HEK293 (cell line): ENCODE measurements at regions not wholly inside any gene's neighbourhood (a gene's known extent, or its start where the extent isn't known, plus 50 kb on each side); places are given as distances from the start of the nearest gene placed in this dataset.
A peak's percentile ranks its signal among the peaks of the same experiment; 100 is the strongest.

Experiments
- CTCF ChIA-PET: fragments of 350-600 bp; formaldehyde crosslinking; extraction: SDS; loops from one replicate; lab custom pipeline; 2021; ENCODE audit warnings: antibody characterized with exemption; lab: Yijun Ruan, JAX
- POLR2A ChIA-PET: fragments of 300-600 bp; formaldehyde crosslinking; extraction: SDS; loops from one replicate; lab custom pipeline; 2020; ENCODE audit warnings: antibody characterized with exemption, inconsistent platforms; lab: Yijun Ruan, JAX
- H3K27ac ChIP-seq: fragments of 200-500 bp; sonication (Bioruptor generic); 2 replicates; pipeline ENCODE4 v1.5.1; 2014; ENCODE audit warnings: low read depth, low read length, control low read depth, inconsistent platforms; ENCODE audit errors: extremely low read depth
- H3K36me3 ChIP-seq, 2 experiments: fragments of 200-500 bp in 1 of 2; sonication (Bioruptor generic) in 1 of 2; 1 replicate in 1 of 2; 2 replicates in 1 of 2; pipeline ENCODE4 v1.5.1; 2014 to 2017; ENCODE audit warnings: inconsistent platforms in 2 of 2, low read length in 2 of 2; ENCODE audit not compliant: control insufficient read depth in 2 of 2, insufficient read depth in 1 of 2
- H3K4me1 ChIP-seq: fragments of 200-500 bp; sonication (Bioruptor generic); 2 replicates; pipeline ENCODE4 v1.5.1; 2014; ENCODE audit warnings: mild to moderate bottlenecking, low read length, inconsistent platforms; ENCODE audit not compliant: control insufficient read depth, insufficient read depth
- H3K4me3 ChIP-seq: 2 replicates; pipeline ENCODE4 v1.5.1; 2011; ENCODE audit warnings: low read depth, mild to moderate bottlenecking, control low read depth, low read length, moderate library complexity
- H3K9me3 ChIP-seq: fragments of 200-500 bp; sonication (Bioruptor generic); 2 replicates; pipeline ENCODE4 v1.5.1; 2014; ENCODE audit warnings: low read depth, low read length, inconsistent platforms; ENCODE audit not compliant: control insufficient read depth, insufficient read depth
- KLF16 ChIP-seq: fragments of 450-650 bp; formaldehyde crosslinking; IDR thresholded peaks from 2 replicates; pipeline ENCODE4 v1.5.1; 2017; ENCODE audit warnings: missing biosample characterization, missing genetic modification characterization
- SETDB1 ChIP-seq: IDR thresholded peaks from one replicate; pipeline ENCODE4 v1.6.1; 2017; ENCODE audit warnings: mild to moderate bottlenecking, low read length, moderate library complexity, mixed read lengths; ENCODE audit not compliant: insufficient read length
- TRIM28 ChIP-seq: IDR thresholded peaks from 2 replicates; pipeline ENCODE4 v1.6.1; 2011; ENCODE audit warnings: low read length, control low read depth, borderline replicate concordance
- ZBTB48 ChIP-seq: fragments of 450-650 bp; formaldehyde crosslinking; IDR thresholded peaks from 2 replicates; pipeline ENCODE4 v1.5.1; 2016; ENCODE audit warnings: missing biosample characterization, missing genetic modification characterization
- ZFP3 ChIP-seq: fragments of 450-650 bp; formaldehyde crosslinking; IDR thresholded peaks from 2 replicates; pipeline ENCODE4 v1.5.1; 2016; ENCODE audit warnings: low read depth, missing biosample characterization, missing genetic modification characterization
- ZNF114 ChIP-seq: fragments of 450-650 bp; formaldehyde crosslinking; IDR thresholded peaks from 2 replicates; pipeline ENCODE4 v1.5.0; 2017; ENCODE audit warnings: missing biosample characterization, missing genetic modification characterization
- ZNF223 ChIP-seq: fragments of 450-650 bp; formaldehyde crosslinking; IDR thresholded peaks from 2 replicates; pipeline ENCODE4 v1.5.1; 2016; ENCODE audit warnings: missing biosample characterization, missing genetic modification characterization
- ZNF302 ChIP-seq: fragments of 450-650 bp; formaldehyde crosslinking; IDR thresholded peaks from 2 replicates; pipeline ENCODE4 v1.5.1; 2016; ENCODE audit warnings: missing biosample characterization, missing genetic modification characterization, low read depth
- ZNF366 ChIP-seq: fragments of 450-650 bp; formaldehyde crosslinking; conservative IDR thresholded peaks from 2 replicates; pipeline ENCODE4 v1.5.1; 2016; ENCODE audit warnings: missing biosample characterization, missing genetic modification characterization
- ZNF514 ChIP-seq: fragments of 450-650 bp; formaldehyde crosslinking; IDR thresholded peaks from 2 replicates; pipeline ENCODE4 v1.5.1; 2016; ENCODE audit warnings: missing biosample characterization, missing genetic modification characterization
- ZNF585B ChIP-seq: fragments of 450-650 bp; formaldehyde crosslinking; IDR thresholded peaks from 2 replicates; pipeline ENCODE4 v1.5.1; 2016; ENCODE audit warnings: missing biosample characterization, missing genetic modification characterization
- ZNF610 ChIP-seq: fragments of 450-650 bp; formaldehyde crosslinking; IDR thresholded peaks from 2 replicates; pipeline ENCODE4 v1.5.1; 2016; ENCODE audit warnings: missing biosample characterization, missing genetic modification characterization, borderline replicate concordance
- ZXDB ChIP-seq: fragments of 450-650 bp; formaldehyde crosslinking; IDR thresholded peaks from 2 replicates; pipeline ENCODE4 v1.5.1; 2016; ENCODE audit warnings: missing biosample characterization, missing genetic modification characterization
- TF ChIP-seq, protein P1 (sequence below): fragments of 450-650 bp; formaldehyde crosslinking; IDR thresholded peaks from 2 replicates; pipeline ENCODE4 v1.5.1; 2016; ENCODE audit warnings: missing biosample characterization, missing genetic modification characterization
- TF ChIP-seq, protein P2 (sequence below): fragments of 450-650 bp; formaldehyde crosslinking; IDR thresholded peaks from 2 replicates; pipeline ENCODE4 v1.5.0; 2017; ENCODE audit warnings: missing biosample characterization, missing genetic modification characterization, borderline replicate concordance
- TF ChIP-seq, protein P3 (sequence below): fragments of 450-650 bp; formaldehyde crosslinking; IDR thresholded peaks from 2 replicates; pipeline ENCODE4 v1.5.1; 2016; ENCODE audit warnings: missing biosample characterization, missing genetic modification characterization
- TF ChIP-seq, protein P4 (sequence below): fragments of 450-650 bp; formaldehyde crosslinking; IDR thresholded peaks from 2 replicates; pipeline ENCODE4 v1.5.1; 2016; ENCODE audit warnings: missing biosample characterization, missing genetic modification characterization
- TF ChIP-seq, protein P5 (sequence below): fragments of 450-650 bp; formaldehyde crosslinking; IDR thresholded peaks from 2 replicates; pipeline ENCODE4 v1.5.1; 2017; ENCODE audit warnings: missing biosample characterization, missing genetic modification characterization

DNA sequence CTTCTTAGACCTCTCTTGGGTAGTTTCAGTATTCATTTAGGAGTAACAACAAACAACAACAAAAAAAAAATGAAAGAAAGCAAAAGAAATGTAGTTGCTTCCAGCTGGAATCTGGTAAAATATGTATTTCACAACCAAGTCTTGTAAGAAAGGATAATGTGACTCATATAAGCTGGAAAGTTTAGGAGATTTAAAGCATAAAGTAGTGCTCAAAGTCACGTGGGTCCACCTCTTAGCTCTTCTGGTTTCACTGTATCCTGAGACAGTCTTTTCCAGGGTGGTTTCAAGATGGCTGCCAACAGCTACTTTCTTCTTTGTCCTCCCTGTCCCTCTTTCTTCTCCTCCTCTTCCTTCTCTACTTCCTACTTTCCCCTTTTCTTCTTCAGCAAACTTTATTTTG is 69.5 kb upstream of the CDK13 start (continued):
- TF ChIP-seq, protein P1, sequence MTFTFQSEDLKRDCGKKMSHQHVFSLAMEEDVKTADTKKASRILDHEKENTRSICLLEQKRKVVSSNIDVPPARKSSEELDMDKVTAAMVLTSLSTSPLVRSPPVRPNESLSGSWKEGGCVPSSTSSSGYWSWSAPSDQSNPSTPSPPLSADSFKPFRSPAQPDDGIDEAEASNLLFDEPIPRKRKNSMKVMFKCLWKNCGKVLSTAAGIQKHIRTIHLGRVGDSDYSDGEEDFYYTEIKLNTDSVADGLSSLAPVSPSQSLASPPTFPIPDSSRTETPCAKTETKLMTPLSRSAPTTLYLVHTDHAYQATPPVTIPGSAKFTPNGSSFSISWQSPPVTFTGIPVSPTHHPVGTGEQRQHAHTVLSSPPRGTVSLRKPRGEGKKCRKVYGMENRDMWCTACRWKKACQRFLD (tag by site-specific recombination), result no peak
- TF ChIP-seq ZNF585B, result no peak
- TF ChIP-seq, all 188 proteins: peak for 0

DNA sequence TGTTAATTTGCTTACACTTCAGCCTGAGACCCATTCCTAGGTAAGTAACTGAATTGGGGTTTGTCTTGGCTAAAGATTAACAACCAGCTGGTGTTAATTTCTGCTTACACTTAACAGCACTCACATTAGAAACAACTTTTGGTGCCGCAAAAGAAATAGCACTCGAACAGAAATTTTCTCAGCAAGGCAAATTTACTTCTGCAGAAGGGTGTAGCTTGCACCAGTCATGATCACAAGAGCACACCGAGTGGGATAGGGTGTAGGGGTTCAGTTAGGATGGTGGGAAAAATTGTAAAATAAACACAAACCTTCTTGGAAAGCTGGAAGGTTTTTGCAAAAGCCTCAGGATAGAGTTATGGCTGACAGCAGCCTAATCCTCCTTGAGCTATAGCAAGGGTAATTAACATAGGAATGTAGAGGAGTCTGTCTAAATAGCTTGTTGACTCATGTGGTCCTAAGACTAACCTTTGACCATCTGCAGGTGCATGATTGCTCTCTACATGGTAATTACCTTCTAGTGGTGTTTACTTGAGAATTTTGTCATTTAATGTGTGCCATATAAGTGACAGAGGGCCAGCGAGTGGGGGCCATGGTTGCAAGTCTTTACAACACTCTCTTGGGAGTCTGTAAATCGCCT is 67.8 kb upstream of the CDK13 start:
- CTCF ChIA-PET, result interaction anchor here (1.0 to 1.1 kb wide), 2 partner anchors 15 to 17 kb away, joined by 3 to 8 read pairs; no protein-coding TSS in a partner anchor
- H3K27ac ChIP-seq, result no peak overlapping the region
- no peaks in the 10 kb centered on the region for H3K4me1 ChIP-seq
- H3K36me3 ChIP-seq, result no peaks in the 10 kb centered on the region
- H3K9me3 ChIP-seq, result no peaks in the 10 kb centered on the region
- POLR2A ChIA-PET, result no interaction called here
- no peak overlapping the region for H3K4me3 ChIP-seq
- TF ChIP-seq ZFP3 (tag by site-specific recombination) (no peak), SETDB1 (peak; percentile 94)

DNA sequence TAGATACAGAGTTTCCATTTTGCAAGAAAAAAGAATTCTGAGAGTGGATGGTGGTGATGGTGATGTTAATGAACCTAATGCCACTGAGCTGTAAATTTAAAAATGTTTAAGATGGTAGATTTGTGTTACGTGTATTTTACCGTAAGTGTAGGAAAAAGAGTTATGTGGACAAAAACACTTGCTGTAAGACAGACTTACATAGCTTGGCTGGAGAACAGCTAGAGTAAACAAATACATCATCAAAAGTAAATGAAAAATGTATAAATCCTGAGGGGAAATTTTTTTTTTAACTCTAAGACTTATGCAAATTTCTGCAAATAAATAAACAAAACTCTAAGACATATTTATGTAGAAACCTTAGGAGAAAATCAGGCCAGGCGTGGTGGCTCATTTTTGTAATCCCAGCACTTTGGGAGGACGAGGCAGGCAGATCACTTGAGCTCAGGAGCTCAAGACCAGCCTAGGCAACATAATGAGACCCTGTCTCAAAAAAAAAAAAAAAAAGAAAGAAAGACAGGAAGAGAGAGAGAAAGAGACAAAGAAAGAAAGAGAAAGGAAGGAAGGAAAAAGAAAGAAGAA is 66.2 kb upstream of the CDK13 start:
- no peaks in the 10 kb centered on the region for H3K36me3 ChIP-seq
- CTCF ChIA-PET, result interaction anchor here (0.6 kb wide), 2 partner anchors 138 to 146 kb away, joined by 4 to 5 read pairs; no protein-coding TSS in a partner anchor
- no peaks in the 10 kb centered on the region for H3K9me3 ChIP-seq
- H3K4me3 ChIP-seq, result no peak overlapping the region
- no peak overlapping the region for H3K27ac ChIP-seq
- TF ChIP-seq ZXDB, result no peak
- no peak for TF ChIP-seq ZNF366
- no peak for TF ChIP-seq ZNF610
- TF ChIP-seq, all 188 proteins: peak for 0
- POLR2A ChIA-PET, result no interaction called here
- no peaks in the 10 kb centered on the region for H3K4me1 ChIP-seq

DNA sequence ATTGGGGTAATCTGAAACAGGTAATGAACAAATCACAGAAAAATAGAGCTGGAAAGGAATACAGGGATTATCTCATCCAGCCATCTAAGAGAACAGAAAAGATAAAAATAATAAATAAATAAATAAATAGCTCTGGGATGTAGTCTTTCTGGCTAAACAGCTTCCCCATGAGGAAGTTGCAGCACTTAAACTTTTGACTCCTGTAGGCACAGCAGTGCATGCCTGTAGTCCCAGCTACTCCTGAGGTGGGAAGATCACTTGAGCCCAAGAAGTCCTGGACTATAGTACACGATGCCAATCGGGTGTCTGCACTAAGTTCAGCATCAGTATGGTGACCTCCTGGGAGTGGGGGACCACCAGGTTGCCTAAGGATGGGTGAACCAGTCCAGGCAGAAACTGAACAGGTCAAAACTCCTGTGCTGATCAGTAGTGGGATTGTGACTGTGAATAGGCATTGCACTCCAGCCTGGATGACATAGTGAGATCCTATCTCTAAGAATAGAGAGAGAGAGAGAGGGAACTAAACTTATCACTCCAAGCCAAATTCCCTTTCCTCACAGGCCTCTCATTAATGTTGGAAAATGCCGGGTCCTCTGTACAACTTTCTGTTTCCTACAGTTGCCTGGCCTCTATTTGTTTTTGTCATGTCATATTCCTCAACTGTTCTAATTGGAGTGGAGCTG is 61.7 kb upstream of the CDK13 start:
- H3K27ac ChIP-seq, result no peak overlapping the region
- CTCF ChIA-PET, result interaction anchor here (1.1 to 1.3 kb wide), 3 partner anchors 8 to 164 kb away, joined by 3 to 6 read pairs (median 6); no protein-coding TSS in a partner anchor
- TF ChIP-seq ZNF223 (no peak), ZNF514 (tag by site-specific recombination) (no peak), ZBTB48 (tag by site-specific recombination) (no peak), TRIM28 (no peak), ZNF114 (tag by site-specific recombination) (no peak), KLF16 (tag by site-specific recombination) (no peak), ZNF302 (no peak)
- TF ChIP-seq, protein P2, sequence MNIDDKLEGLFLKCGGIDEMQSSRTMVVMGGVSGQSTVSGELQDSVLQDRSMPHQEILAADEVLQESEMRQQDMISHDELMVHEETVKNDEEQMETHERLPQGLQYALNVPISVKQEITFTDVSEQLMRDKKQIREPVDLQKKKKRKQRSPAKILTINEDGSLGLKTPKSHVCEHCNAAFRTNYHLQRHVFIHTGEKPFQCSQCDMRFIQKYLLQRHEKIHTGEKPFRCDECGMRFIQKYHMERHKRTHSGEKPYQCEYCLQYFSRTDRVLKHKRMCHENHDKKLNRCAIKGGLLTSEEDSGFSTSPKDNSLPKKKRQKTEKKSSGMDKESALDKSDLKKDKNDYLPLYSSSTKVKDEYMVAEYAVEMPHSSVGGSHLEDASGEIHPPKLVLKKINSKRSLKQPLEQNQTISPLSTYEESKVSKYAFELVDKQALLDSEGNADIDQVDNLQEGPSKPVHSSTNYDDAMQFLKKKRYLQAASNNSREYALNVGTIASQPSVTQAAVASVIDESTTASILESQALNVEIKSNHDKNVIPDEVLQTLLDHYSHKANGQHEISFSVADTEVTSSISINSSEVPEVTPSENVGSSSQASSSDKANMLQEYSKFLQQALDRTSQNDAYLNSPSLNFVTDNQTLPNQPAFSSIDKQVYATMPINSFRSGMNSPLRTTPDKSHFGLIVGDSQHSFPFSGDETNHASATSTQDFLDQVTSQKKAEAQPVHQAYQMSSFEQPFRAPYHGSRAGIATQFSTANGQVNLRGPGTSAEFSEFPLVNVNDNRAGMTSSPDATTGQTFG (tag by site-specific recombination), result no peak
- TF ChIP-seq, protein P3, sequence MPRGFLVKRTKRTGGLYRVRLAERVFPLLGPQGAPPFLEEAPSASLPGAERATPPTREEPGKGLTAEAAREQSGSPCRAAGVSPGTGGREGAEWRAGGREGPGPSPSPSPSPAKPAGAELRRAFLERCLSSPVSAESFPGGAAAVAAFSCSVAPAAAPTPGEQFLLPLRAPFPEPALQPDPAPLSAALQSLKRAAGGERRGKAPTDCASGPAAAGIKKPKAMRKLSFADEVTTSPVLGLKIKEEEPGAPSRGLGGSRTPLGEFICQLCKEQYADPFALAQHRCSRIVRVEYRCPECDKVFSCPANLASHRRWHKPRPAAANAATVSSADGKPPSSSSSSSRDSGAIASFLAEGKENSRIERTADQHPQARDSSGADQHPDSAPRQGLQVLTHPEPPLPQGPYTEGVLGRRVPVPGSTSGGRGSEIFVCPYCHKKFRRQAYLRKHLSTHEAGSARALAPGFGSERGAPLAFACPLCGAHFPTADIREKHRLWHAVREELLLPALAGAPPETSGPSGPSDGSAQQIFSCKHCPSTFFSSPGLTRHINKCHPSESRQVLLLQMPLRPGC, result no peak
- TF ChIP-seq, protein P4, sequence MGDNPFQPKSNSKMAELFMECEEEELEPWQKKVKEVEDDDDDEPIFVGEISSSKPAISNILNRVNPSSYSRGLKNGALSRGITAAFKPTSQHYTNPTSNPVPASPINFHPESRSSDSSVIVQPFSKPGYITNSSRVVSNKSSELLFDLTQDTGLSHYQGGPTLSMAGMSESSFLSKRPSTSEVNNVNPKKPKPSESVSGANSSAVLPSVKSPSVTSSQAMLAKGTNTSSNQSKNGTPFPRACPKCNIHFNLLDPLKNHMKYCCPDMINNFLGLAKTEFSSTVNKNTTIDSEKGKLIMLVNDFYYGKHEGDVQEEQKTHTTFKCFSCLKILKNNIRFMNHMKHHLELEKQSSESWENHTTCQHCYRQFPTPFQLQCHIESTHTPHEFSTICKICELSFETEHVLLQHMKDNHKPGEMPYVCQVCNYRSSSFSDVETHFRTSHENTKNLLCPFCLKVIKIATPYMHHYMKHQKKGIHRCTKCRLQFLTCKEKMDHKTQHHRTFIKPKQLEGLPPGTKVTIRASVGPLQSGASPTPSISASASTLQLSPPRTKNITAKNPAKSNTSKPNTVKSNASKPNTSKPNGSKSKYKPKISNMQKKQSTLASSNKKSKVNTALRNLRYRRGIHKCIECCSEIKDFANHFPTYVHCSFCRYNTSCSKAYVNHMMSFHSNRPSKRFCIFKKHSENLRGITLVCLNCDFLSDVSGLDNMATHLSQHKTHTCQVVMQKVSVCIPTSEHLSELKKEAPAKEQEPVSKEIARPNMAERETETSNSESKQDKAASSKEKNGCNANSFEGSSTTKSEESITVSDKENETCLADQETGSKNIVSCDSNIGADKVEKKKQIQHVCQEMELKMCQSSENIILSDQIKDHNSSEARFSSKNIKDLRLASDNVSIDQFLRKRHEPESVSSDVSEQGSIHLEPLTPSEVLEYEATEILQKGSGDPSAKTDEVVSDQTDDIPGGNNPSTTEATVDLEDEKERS (tag by site-specific recombination), result no peak
- TF ChIP-seq, protein P5, sequence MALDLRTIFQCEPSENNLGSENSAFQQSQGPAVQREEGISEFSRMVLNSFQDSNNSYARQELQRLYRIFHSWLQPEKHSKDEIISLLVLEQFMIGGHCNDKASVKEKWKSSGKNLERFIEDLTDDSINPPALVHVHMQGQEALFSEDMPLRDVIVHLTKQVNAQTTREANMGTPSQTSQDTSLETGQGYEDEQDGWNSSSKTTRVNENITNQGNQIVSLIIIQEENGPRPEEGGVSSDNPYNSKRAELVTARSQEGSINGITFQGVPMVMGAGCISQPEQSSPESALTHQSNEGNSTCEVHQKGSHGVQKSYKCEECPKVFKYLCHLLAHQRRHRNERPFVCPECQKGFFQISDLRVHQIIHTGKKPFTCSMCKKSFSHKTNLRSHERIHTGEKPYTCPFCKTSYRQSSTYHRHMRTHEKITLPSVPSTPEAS (tag by site-specific recombination), result no peak

More for the DNA sequence above, 61.7 kb upstream of the CDK13 start:
- POLR2A ChIA-PET, result no interaction called here
- Histone ChIP-seq H3K9me3 (no peaks in the 10 kb centered on the region), H3K36me3 (no peaks in the 10 kb centered on the region), H3K4me3 (no peak overlapping the region), H3K4me1 (no peaks in the 10 kb centered on the region)
